ENCODE measurements at regions not wholly inside any gene's neighbourhood (a gene's known extent, or its start where the extent isn't known, plus 50 kb on each side); places are given as distances from the start of the nearest gene placed in this dataset.

DNA sequence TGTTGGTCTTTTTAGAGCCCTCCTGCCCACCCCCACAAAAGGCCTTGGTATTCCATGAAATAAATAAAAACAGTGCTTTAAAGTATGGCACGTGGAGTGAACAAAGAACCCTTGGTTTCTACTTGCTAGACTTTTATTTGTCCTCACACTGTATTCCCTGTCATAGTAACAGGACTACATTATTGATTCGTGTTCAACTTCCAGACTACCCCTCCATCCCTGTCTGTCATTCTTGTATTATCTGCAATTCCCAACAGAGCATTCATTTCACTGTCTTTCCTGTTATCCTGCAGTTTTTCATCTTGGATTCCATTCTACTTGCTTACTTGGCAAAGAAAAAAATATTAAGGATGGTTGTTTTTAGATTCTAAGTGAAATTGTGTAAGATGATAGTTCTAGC lies 307.4 kb upstream of the CNR1 start:
- in situ Hi-C loops (cut with MboI) (no loop called here), intact Hi-C loops (cut with micrococcal nuclease; ENCODE audit: unreplicated experiment) (no loop called here)
- POLR2A ChIA-PET, result no interaction called here
- no peaks in the 10 kb centered on the region for H3K36me3 ChIP-seq (ENCODE audit: control insufficient read depth in 2 of 2, insufficient read depth in 2 of 2, low read length in 1 of 2)
- no peaks in the 10 kb centered on the region; the same call in 2 of the 3 replicates for H3K9me3 ChIP-seq (replicated peaks; ENCODE audit: control insufficient read depth, insufficient read depth, low read length)
- CTCF ChIA-PET, result interaction anchor here (0.6 kb wide), 1 partner anchor 1152 kb away, joined by 4 read pairs; no protein-coding TSS in a partner anchor
- H3K4me1 ChIP-seq (ENCODE audit: control insufficient read depth, insufficient read depth, low read length), result no peaks in the 10 kb centered on the region
- FAIRE-seq (no peak), ATAC-seq (no peak), DNase-seq (ENCODE audit: low read depth, low spot score) (no peak)
- TF ChIP-seq ZNF207 (IDR thresholded peaks at IDR 0.05; ENCODE audit: borderline replicate concordance) (no peak), NR2C2 (IDR thresholded peaks at IDR 0.05; ENCODE audit: borderline replicate concordance, control insufficient read depth, insufficient read length, low read depth) (no peak), HDAC6 (IDR thresholded peaks at IDR 0.05; ENCODE audit: unreplicated experiment) (no peak), SREBF1 (IDR thresholded peaks at IDR 0.05; ENCODE audit: low read length) (no peak), CREB1 (IDR thresholded peaks at IDR 0.05; ENCODE audit: low read depth) (no peak), NR2F1 (conservative IDR thresholded peaks at IDR 0.05) (no peak), ZZZ3 (IDR thresholded peaks at IDR 0.05; ENCODE audit: control insufficient read depth, insufficient read length, low read depth) (no peak), NRF1 (conservative IDR thresholded peaks at IDR 0.05; ENCODE audit: low read depth, low read length) (no peak), HDAC2 (IDR thresholded peaks at IDR 0.05) (no peak), WRNIP1 (IDR thresholded peaks at IDR 0.05; ENCODE audit: borderline replicate concordance, low read depth, low read length) (no peak), E2F4 (IDR thresholded peaks at IDR 0.05; ENCODE audit: low read depth, low read length) (no peak), JUNB (IDR thresholded peaks at IDR 0.05) (no peak), HDGF (IDR thresholded peaks at IDR 0.05) (no peak), FOXM1 (IDR thresholded peaks at IDR 0.05; ENCODE audit: low read depth, low read length) (no peak), IKZF2 (IDR thresholded peaks at IDR 0.05) (no peak), STAT3 (IDR thresholded peaks at IDR 0.05; ENCODE audit: low read depth, low read length) (no peak), CBX5 (IDR thresholded peaks at IDR 0.05; ENCODE audit: low read depth) (no peak), BRCA1 (IDR thresholded peaks at IDR 0.05; ENCODE audit: low read depth, low read length) (no peak)
- TF ChIP-seq, protein P1, sequence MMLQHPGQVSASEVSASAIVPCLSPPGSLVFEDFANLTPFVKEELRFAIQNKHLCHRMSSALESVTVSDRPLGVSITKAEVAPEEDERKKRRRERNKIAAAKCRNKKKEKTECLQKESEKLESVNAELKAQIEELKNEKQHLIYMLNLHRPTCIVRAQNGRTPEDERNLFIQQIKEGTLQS (IDR thresholded peaks at IDR 0.05; ENCODE audit: borderline replicate concordance, extremely low read depth, low read depth, low read length), result no peak
- no peaks in the 10 kb centered on the region for H3K79me2 ChIP-seq (ENCODE audit: control insufficient read depth, insufficient read depth, low read length)
- 23% methylated on average over 2 of the region's 2 CpGs for WGBS (ENCODE audit: insufficient coverage, insufficient replicate concordance, low lambda C conversion rate, missing lambda C conversion rate)
- H3K4me2 ChIP-seq (ENCODE audit: control insufficient read depth, insufficient read depth), result no peak overlapping the region
- no peaks in the 10 kb centered on the region for H3K27me3 ChIP-seq (replicated peaks in 1 of 2; ENCODE audit: control insufficient read depth in 2 of 2, insufficient read depth in 2 of 2, low read length in 1 of 2)
- no TSS peak for BruUV-seq (replicated peaks)
- H3K27ac ChIP-seq (ENCODE audit: control insufficient read depth, insufficient read depth), result no peak overlapping the region
- no peak overlapping the region for H3K4me3 ChIP-seq
- RAD21 ChIA-PET (ENCODE audit: unreplicated experiment), result no interaction called here
- SMC1A ChIA-PET (ENCODE audit: uncharacterized antibody, unreplicated experiment), result interaction anchor here (1.0 to 2.1 kb wide), 3 partner anchors 21 to 56 kb away, joined by 4 to 8 read pairs (median 5); no protein-coding TSS in a partner anchor
- no peaks in the 10 kb centered on the region for H4K20me1 ChIP-seq (ENCODE audit: control insufficient read depth, insufficient read depth)
- no peak overlapping the region for H2AFZ ChIP-seq (ENCODE audit: control insufficient read depth, low read depth, low read length)
- H3K9ac ChIP-seq (ENCODE audit: control insufficient read depth, insufficient read depth, low read length), result no peak overlapping the region
